HG02973 (cell line): ENCODE measurements at regions not wholly inside any gene's neighbourhood (a gene's known extent, or its start where the extent isn't known, plus 50 kb on each side); places are given as distances from the start of the nearest gene placed in this dataset.

Source experiments
- ATAC-seq: cut with Tn5 transposase; IDR thresholded peaks from one replicate; pipeline ENCODE4 v1.9.1; 2021; ENCODE audit warnings: moderate library complexity; ENCODE audit not compliant: unreplicated experiment

- ATAC-seq, result no peak
These were observed 649.5 kb downstream of the PLCL1 start for GRCh38 chr2:198453866-198454265.

- ATAC-seq, result peak; percentile 56
These were observed 647.9 kb downstream of the PLCL1 start for GRCh38 chr2:198452327-198452726.

GRCh38 chr2:198448789-198449188, 644.4 kb downstream of the PLCL1 start:
- ATAC-seq, result no peak

GRCh38 chr2:198444800-198445287, 640.5 kb downstream of the PLCL1 start:
- no peak for ATAC-seq

- ATAC-seq, result no peak
These were observed 637.5 kb downstream of the PLCL1 start for GRCh38 chr2:198441901-198442300.

- ATAC-seq, result no peak
These were observed 636.9 kb downstream of the PLCL1 start for GRCh38 chr2:198441246-198441645.

GRCh38 chr2:198440833-198441232, 636.4 kb downstream of the PLCL1 start:
- no peak for ATAC-seq

- ATAC-seq, result no peak
These were observed 633.9 kb downstream of the PLCL1 start for GRCh38 chr2:198438331-198438730.

GRCh38 chr2:198424112-198424511, 619.7 kb downstream of the PLCL1 start:
- ATAC-seq, result no peak

- no peak for ATAC-seq
These were observed 613.4 kb downstream of the PLCL1 start for GRCh38 chr2:198417836-198418235.

GRCh38 chr2:198414976-198415375, 610.6 kb downstream of the PLCL1 start:
- ATAC-seq, result no peak

GRCh38 chr2:198411936-198412335, 607.5 kb downstream of the PLCL1 start:
- no peak for ATAC-seq

GRCh38 chr2:198408171-198408570, 603.8 kb downstream of the PLCL1 start:
- no peak for ATAC-seq

GRCh38 chr2:198405311-198405710, 600.9 kb downstream of the PLCL1 start:
- ATAC-seq, result no peak

- ATAC-seq, result no peak
These were observed 597.3 kb downstream of the PLCL1 start for GRCh38 chr2:198401644-198402043.

- no peak for ATAC-seq
These were observed 596.6 kb downstream of the PLCL1 start for GRCh38 chr2:198400999-198401398.

GRCh38 chr2:198394208-198394607, 589.8 kb downstream of the PLCL1 start:
- no peak for ATAC-seq

- ATAC-seq, result no peak
These were observed 586.3 kb downstream of the PLCL1 start for GRCh38 chr2:198390670-198391069.

- ATAC-seq, result no peak
These were observed 583.3 kb downstream of the PLCL1 start for GRCh38 chr2:198387677-198388076.

- no peak for ATAC-seq
These were observed 581.5 kb downstream of the PLCL1 start for GRCh38 chr2:198385856-198386255.

GRCh38 chr2:198385326-198385725, 580.9 kb downstream of the PLCL1 start:
- no peak for ATAC-seq

GRCh38 chr2:198383392-198383791, 579.0 kb downstream of the PLCL1 start:
- no peak for ATAC-seq

GRCh38 chr2:198382811-198383210, 578.4 kb downstream of the PLCL1 start:
- no peak for ATAC-seq

GRCh38 chr2:198376677-198377076, 572.3 kb downstream of the PLCL1 start:
- no peak for ATAC-seq
